ENCODE measurements at regions not wholly inside any gene's neighbourhood (a gene's known extent, or its start where the extent isn't known, plus 50 kb on each side); places are given as distances from the start of the nearest gene placed in this dataset.

GRCh38 chr3:193791041-193792032 lies 198.3 kb downstream of the OPA1 start:
- H3K4me3 ChIP-seq (ENCODE audit: low read depth, low read length) = no peak overlapping the region
- no peak for TF ChIP-seq CTCF (IDR thresholded peaks at IDR 0.05; ENCODE audit: low read depth, low read length)
- DNase-seq (ENCODE audit: low read depth, low spot score) = no peak
- in situ Hi-C loops (cut with HindIII; ENCODE audit: low sequenced_read_pairs) = no loop called here

- TF ChIP-seq CTCF (IDR thresholded peaks at IDR 0.05; ENCODE audit: low read depth, low read length) = no peak
- in situ Hi-C loops (cut with HindIII; ENCODE audit: low sequenced_read_pairs) = no loop called here
- DNase-seq (ENCODE audit: low read depth, low spot score) = no peak
- H3K4me3 ChIP-seq (ENCODE audit: low read depth, low read length) = no peak overlapping the region
Measured at GRCh38 chr3:193793123-193793522, 200.1 kb downstream of the OPA1 start.

- TF ChIP-seq CTCF (IDR thresholded peaks at IDR 0.05; ENCODE audit: low read depth, low read length) = no peak
- DNase-seq (ENCODE audit: low read depth, low spot score) = no peak
- H3K4me3 ChIP-seq (ENCODE audit: low read depth, low read length) = no peak overlapping the region
- in situ Hi-C loops (cut with HindIII; ENCODE audit: low sequenced_read_pairs) = no loop called here
Measured at GRCh38 chr3:193794002-193794881, 201.2 kb downstream of the OPA1 start.

- DNase-seq (ENCODE audit: low read depth, low spot score) = no peak
- in situ Hi-C loops (cut with HindIII; ENCODE audit: low sequenced_read_pairs) = no loop called here
Measured at GRCh38 chr3:193795062-193795690, 202.2 kb downstream of the OPA1 start.

GRCh38 chr3:193796089-193796488 lies 203.1 kb downstream of the OPA1 start:
- no peak overlapping the region for H3K4me3 ChIP-seq (ENCODE audit: low read depth, low read length)
- in situ Hi-C loops (cut with HindIII; ENCODE audit: low sequenced_read_pairs) = no loop called here
- no peak for TF ChIP-seq CTCF (IDR thresholded peaks at IDR 0.05; ENCODE audit: low read depth, low read length)
- no peak for DNase-seq (ENCODE audit: low read depth, low spot score)

More at GRCh38 chr3:193795062-193795690, 202.2 kb downstream of the OPA1 start:
- no peak for TF ChIP-seq CTCF (IDR thresholded peaks at IDR 0.05; ENCODE audit: low read depth, low read length)
- H3K4me3 ChIP-seq (ENCODE audit: low read depth, low read length) = no peak overlapping the region

GRCh38 chr3:193797566-193797965 lies 204.6 kb downstream of the OPA1 start:
- TF ChIP-seq CTCF (IDR thresholded peaks at IDR 0.05; ENCODE audit: low read depth, low read length) = no peak
- no peak for DNase-seq (ENCODE audit: low read depth, low spot score)
- in situ Hi-C loops (cut with HindIII; ENCODE audit: low sequenced_read_pairs) = no loop called here

More at GRCh38 chr3:193797566-193797965, 204.6 kb downstream of the OPA1 start:
- no peak overlapping the region for H3K4me3 ChIP-seq (ENCODE audit: low read depth, low read length)

Measured in astrocyte of the spinal cord (primary cell).